ENCODE measurements at regions not wholly inside any gene's neighbourhood (a gene's known extent, or its start where the extent isn't known, plus 50 kb on each side); places are given as distances from the start of the nearest gene placed in this dataset.

DNA sequence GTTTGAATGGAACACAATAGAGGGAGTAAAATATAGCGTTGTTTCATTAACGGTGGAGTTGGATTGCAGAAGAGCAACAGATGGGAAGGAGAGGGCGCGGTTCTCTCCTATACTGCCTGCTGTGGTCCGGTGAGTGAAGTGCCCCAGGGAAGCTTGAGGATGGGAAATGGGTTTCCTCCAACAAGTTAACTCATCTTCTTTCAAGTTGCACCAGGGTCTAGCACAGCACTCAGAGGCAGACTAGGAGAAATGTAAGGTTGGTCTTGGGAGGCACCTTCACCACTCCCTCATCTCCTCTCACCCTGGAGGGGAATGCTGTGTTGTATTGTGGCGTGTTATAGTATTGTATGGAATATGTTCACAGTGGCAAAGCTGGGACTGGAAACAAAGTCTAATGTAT is 96.9 kb upstream of the SLC24A3 start:
- no peaks in the 10 kb centered on the region for H3K9me2 ChIP-seq (replicated peaks; ENCODE audit: insufficient read depth, low read length)
- H3K27ac ChIP-seq (ENCODE audit: low read length) = no peak overlapping the region
- H3K4me1 ChIP-seq (ENCODE audit: low read length) = no peaks in the 10 kb centered on the region
- H3K36me3 ChIP-seq (replicated peaks; ENCODE audit: insufficient read depth, low read length) = no peaks in the 10 kb centered on the region
- no peak overlapping the region for H3K4me2 ChIP-seq (ENCODE audit: low read depth, low read length)
- no peak overlapping the region for H2AFZ ChIP-seq (ENCODE audit: low read length)
- no peaks in the 10 kb centered on the region for H3K79me2 ChIP-seq (ENCODE audit: low read length)
- H3F3A ChIP-seq (ENCODE audit: insufficient read depth, low read length) = no peaks in the 10 kb centered on the region
- no peaks in the 10 kb centered on the region for H4K20me1 ChIP-seq (ENCODE audit: insufficient read depth, low read length)
- H3K9me3 ChIP-seq (replicated peaks; ENCODE audit: insufficient read depth, low read length) = no peaks in the 10 kb centered on the region
- H3K27me3 ChIP-seq (replicated peaks; ENCODE audit: insufficient read depth, low read length) = no peaks in the 10 kb centered on the region
- no peak overlapping the region for H3K4me3 ChIP-seq (ENCODE audit: low read length)
- DNase-seq = no peak
- TF ChIP-seq CTCF (IDR thresholded peaks at IDR 0.05; ENCODE audit: low read length) (no peak), EZH2 (optimal IDR thresholded peaks at IDR 0.05; ENCODE audit: low read depth, low read length) (no peak), EZH2phosphoT487 (IDR thresholded peaks at IDR 0.05; ENCODE audit: low read length) (no peak)
- no peak overlapping the region for H3K9ac ChIP-seq (ENCODE audit: low read length)

DNA sequence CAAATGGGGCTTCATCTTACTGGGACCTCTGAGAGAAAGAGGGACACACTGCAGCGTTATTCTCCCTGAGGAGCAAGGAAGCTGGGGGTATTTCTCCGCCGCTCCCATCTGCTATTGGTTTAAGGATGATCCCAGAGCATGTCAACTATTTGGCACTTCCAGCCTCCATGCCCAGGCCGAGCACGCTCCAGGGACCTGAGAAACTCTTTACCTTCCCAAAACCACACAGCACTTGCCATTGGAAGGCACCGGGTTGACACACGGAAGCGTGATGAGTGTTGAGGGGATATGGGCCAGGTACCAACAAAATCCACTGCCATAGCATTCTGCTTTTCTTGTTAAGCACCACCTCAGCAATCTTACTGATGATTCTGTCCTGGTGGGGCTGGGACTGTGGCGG is 92.4 kb upstream of the SLC24A3 start:
- TF ChIP-seq EZH2phosphoT487 (IDR thresholded peaks at IDR 0.05; ENCODE audit: low read length) (no peak), CTCF (IDR thresholded peaks at IDR 0.05; ENCODE audit: low read length) (no peak), EZH2 (optimal IDR thresholded peaks at IDR 0.05; ENCODE audit: low read depth, low read length) (no peak)
- H3K4me2 ChIP-seq (ENCODE audit: low read depth, low read length) = no peak overlapping the region

GRCh38 chr20:19120569-19120968 is 91.9 kb upstream of the SLC24A3 start:
- no peaks in the 10 kb centered on the region for H4K20me1 ChIP-seq (ENCODE audit: insufficient read depth, low read length)
- no peaks in the 10 kb centered on the region for H3K9me2 ChIP-seq (replicated peaks; ENCODE audit: insufficient read depth, low read length)
- no peak overlapping the region for H2AFZ ChIP-seq (ENCODE audit: low read length)
- no peaks in the 10 kb centered on the region for H3F3A ChIP-seq (ENCODE audit: insufficient read depth, low read length)
- no peak for TF ChIP-seq EZH2phosphoT487 (IDR thresholded peaks at IDR 0.05; ENCODE audit: low read length)
- no peak for TF ChIP-seq CTCF (IDR thresholded peaks at IDR 0.05; ENCODE audit: low read length)
- TF ChIP-seq EZH2 (optimal IDR thresholded peaks at IDR 0.05; ENCODE audit: low read depth, low read length) = no peak
- H3K27me3 ChIP-seq (replicated peaks; ENCODE audit: insufficient read depth, low read length) = no peaks in the 10 kb centered on the region
- no peaks in the 10 kb centered on the region for H3K79me2 ChIP-seq (ENCODE audit: low read length)
- no peak overlapping the region for H3K27ac ChIP-seq (ENCODE audit: low read length)
- H3K4me3 ChIP-seq (ENCODE audit: low read length) = no peak overlapping the region
- no peak for DNase-seq
- no peak overlapping the region for H3K9ac ChIP-seq (ENCODE audit: low read length)
- H3K9me3 ChIP-seq (replicated peaks; ENCODE audit: insufficient read depth, low read length) = no peaks in the 10 kb centered on the region
- no peaks in the 10 kb centered on the region for H3K4me1 ChIP-seq (ENCODE audit: low read length)
- no peak overlapping the region for H3K4me2 ChIP-seq (ENCODE audit: low read depth, low read length)
- no peaks in the 10 kb centered on the region for H3K36me3 ChIP-seq (replicated peaks; ENCODE audit: insufficient read depth, low read length)

More for the DNA sequence above, 92.4 kb upstream of the SLC24A3 start:
- no peaks in the 10 kb centered on the region for H3K9me3 ChIP-seq (replicated peaks; ENCODE audit: insufficient read depth, low read length)
- H3K27ac ChIP-seq (ENCODE audit: low read length) = no peak overlapping the region
- H3K36me3 ChIP-seq (replicated peaks; ENCODE audit: insufficient read depth, low read length) = no peaks in the 10 kb centered on the region
- H4K20me1 ChIP-seq (ENCODE audit: insufficient read depth, low read length) = no peaks in the 10 kb centered on the region
- no peak overlapping the region for H3K9ac ChIP-seq (ENCODE audit: low read length)
- H3F3A ChIP-seq (ENCODE audit: insufficient read depth, low read length) = no peaks in the 10 kb centered on the region
- H3K4me3 ChIP-seq (ENCODE audit: low read length) = no peak overlapping the region
- DNase-seq = no peak
- H3K4me1 ChIP-seq (ENCODE audit: low read length) = no peaks in the 10 kb centered on the region
- H3K9me2 ChIP-seq (replicated peaks; ENCODE audit: insufficient read depth, low read length) = no peaks in the 10 kb centered on the region
- no peaks in the 10 kb centered on the region for H3K79me2 ChIP-seq (ENCODE audit: low read length)
- H3K27me3 ChIP-seq (replicated peaks; ENCODE audit: insufficient read depth, low read length) = no peaks in the 10 kb centered on the region
- no peak overlapping the region for H2AFZ ChIP-seq (ENCODE audit: low read length)

All from MM.1S (cell line).